ENCODE measurements at regions not wholly inside any gene's neighbourhood (a gene's known extent, or its start where the extent isn't known, plus 50 kb on each side); places are given as distances from the start of the nearest gene placed in this dataset.

GRCh38 chr18:22523481-22523880 is 105.8 kb upstream of the CTAGE1 start:
- ATAC-seq (ENCODE audit: insufficient read depth, low read depth), result no peak
- no peaks in the 10 kb centered on the region for H3K79me2 ChIP-seq (ENCODE audit: insufficient read depth, low read length)
- H3K9ac ChIP-seq (ENCODE audit: low read depth, low read length), result no peak overlapping the region
- no peaks in the 10 kb centered on the region for H3K36me3 ChIP-seq (ENCODE audit: insufficient read depth, low read length)
- no peaks in the 10 kb centered on the region for H3K4me1 ChIP-seq (ENCODE audit: insufficient read depth, low read length)
- no peaks in the 10 kb centered on the region for H3K9me3 ChIP-seq (ENCODE audit: insufficient read depth, low read length, severe bottlenecking)
- H3K4me3 ChIP-seq (ENCODE audit: low read depth in 1 of 2, low read length in 2 of 2), result no peak overlapping the region
- DNase-seq, result no peak
- no peaks in the 10 kb centered on the region for H3K27me3 ChIP-seq (ENCODE audit: insufficient read depth, low read length, poor library complexity)
- H3K4me2 ChIP-seq (ENCODE audit: insufficient read depth, low read length), result no peak overlapping the region
- H3K27ac ChIP-seq (ENCODE audit: low read length), result no peak overlapping the region
- no peak overlapping the region for H2AFZ ChIP-seq (ENCODE audit: low read depth, low read length)
- no peaks in the 10 kb centered on the region for H4K20me1 ChIP-seq (ENCODE audit: insufficient read depth, low read length)
- no peak for TF ChIP-seq CTCF (IDR thresholded peaks at IDR 0.05; ENCODE audit: borderline replicate concordance, extremely low read depth, low read length, poor library complexity, severe bottlenecking)
- TF ChIP-seq EZH2 (IDR thresholded peaks at IDR 0.05; ENCODE audit: borderline replicate concordance, low read depth, low read length, severe bottlenecking), result no peak

GRCh38 chr18:22524783-22525182 is 107.1 kb upstream of the CTAGE1 start:
- Histone ChIP-seq H3K27me3 (ENCODE audit: insufficient read depth, low read length, poor library complexity) (no peaks in the 10 kb centered on the region), H3K9ac (ENCODE audit: low read depth, low read length) (no peak overlapping the region), H3K36me3 (ENCODE audit: insufficient read depth, low read length) (no peaks in the 10 kb centered on the region), H3K4me2 (ENCODE audit: insufficient read depth, low read length) (no peak overlapping the region), H4K20me1 (ENCODE audit: insufficient read depth, low read length) (no peaks in the 10 kb centered on the region), H2AFZ (ENCODE audit: low read depth, low read length) (no peak overlapping the region), H3K79me2 (ENCODE audit: insufficient read depth, low read length) (no peaks in the 10 kb centered on the region), H3K9me3 (ENCODE audit: insufficient read depth, low read length, severe bottlenecking) (no peaks in the 10 kb centered on the region), H3K27ac (ENCODE audit: low read length) (no peak overlapping the region), H3K4me3 (ENCODE audit: low read depth in 1 of 2, low read length in 2 of 2) (no peak overlapping the region), H3K4me1 (ENCODE audit: insufficient read depth, low read length) (no peaks in the 10 kb centered on the region)
- DNase-seq (no peak), ATAC-seq (ENCODE audit: insufficient read depth, low read depth) (no peak)
- no peak for TF ChIP-seq CTCF (IDR thresholded peaks at IDR 0.05; ENCODE audit: borderline replicate concordance, extremely low read depth, low read length, poor library complexity, severe bottlenecking)
- TF ChIP-seq EZH2 (IDR thresholded peaks at IDR 0.05; ENCODE audit: borderline replicate concordance, low read depth, low read length, severe bottlenecking), result no peak

GRCh38 chr18:22525313-22525712 is 107.6 kb upstream of the CTAGE1 start:
- H3K27me3 ChIP-seq (ENCODE audit: insufficient read depth, low read length, poor library complexity), result no peaks in the 10 kb centered on the region
- DNase-seq (no peak), ATAC-seq (ENCODE audit: insufficient read depth, low read depth) (no peak)
- no peaks in the 10 kb centered on the region for H3K36me3 ChIP-seq (ENCODE audit: insufficient read depth, low read length)
- TF ChIP-seq EZH2 (IDR thresholded peaks at IDR 0.05; ENCODE audit: borderline replicate concordance, low read depth, low read length, severe bottlenecking) (no peak), CTCF (IDR thresholded peaks at IDR 0.05; ENCODE audit: borderline replicate concordance, extremely low read depth, low read length, poor library complexity, severe bottlenecking) (no peak)
- no peak overlapping the region for H2AFZ ChIP-seq (ENCODE audit: low read depth, low read length)
- H3K79me2 ChIP-seq (ENCODE audit: insufficient read depth, low read length), result no peaks in the 10 kb centered on the region
- no peaks in the 10 kb centered on the region for H4K20me1 ChIP-seq (ENCODE audit: insufficient read depth, low read length)
- no peaks in the 10 kb centered on the region for H3K4me1 ChIP-seq (ENCODE audit: insufficient read depth, low read length)
- H3K27ac ChIP-seq (ENCODE audit: low read length), result no peak overlapping the region
- H3K9ac ChIP-seq (ENCODE audit: low read depth, low read length), result no peak overlapping the region
- H3K9me3 ChIP-seq (ENCODE audit: insufficient read depth, low read length, severe bottlenecking), result no peaks in the 10 kb centered on the region
- no peak overlapping the region for H3K4me2 ChIP-seq (ENCODE audit: insufficient read depth, low read length)
- H3K4me3 ChIP-seq (ENCODE audit: low read depth in 1 of 2, low read length in 2 of 2), result no peak overlapping the region

GRCh38 chr18:22525883-22526282 is 108.2 kb upstream of the CTAGE1 start:
- no peaks in the 10 kb centered on the region for H3K36me3 ChIP-seq (ENCODE audit: insufficient read depth, low read length)
- H2AFZ ChIP-seq (ENCODE audit: low read depth, low read length), result no peak overlapping the region
- H4K20me1 ChIP-seq (ENCODE audit: insufficient read depth, low read length), result no peaks in the 10 kb centered on the region
- no peaks in the 10 kb centered on the region for H3K27me3 ChIP-seq (ENCODE audit: insufficient read depth, low read length, poor library complexity)
- H3K27ac ChIP-seq (ENCODE audit: low read length), result no peak overlapping the region
- no peaks in the 10 kb centered on the region for H3K4me1 ChIP-seq (ENCODE audit: insufficient read depth, low read length)
- no peak overlapping the region for H3K4me2 ChIP-seq (ENCODE audit: insufficient read depth, low read length)
- no peak for ATAC-seq (ENCODE audit: insufficient read depth, low read depth)
- H3K9me3 ChIP-seq (ENCODE audit: insufficient read depth, low read length, severe bottlenecking), result no peaks in the 10 kb centered on the region
- no peak overlapping the region for H3K4me3 ChIP-seq (ENCODE audit: low read depth in 1 of 2, low read length in 2 of 2)
- no peak for DNase-seq
- no peak overlapping the region for H3K9ac ChIP-seq (ENCODE audit: low read depth, low read length)
- no peak for TF ChIP-seq EZH2 (IDR thresholded peaks at IDR 0.05; ENCODE audit: borderline replicate concordance, low read depth, low read length, severe bottlenecking)
- no peak for TF ChIP-seq CTCF (IDR thresholded peaks at IDR 0.05; ENCODE audit: borderline replicate concordance, extremely low read depth, low read length, poor library complexity, severe bottlenecking)
- H3K79me2 ChIP-seq (ENCODE audit: insufficient read depth, low read length), result no peaks in the 10 kb centered on the region

Data from DND-41 (cell line).